ENCODE measurements at regions not wholly inside any gene's neighbourhood (a gene's known extent, or its start where the extent isn't known, plus 50 kb on each side); places are given as distances from the start of the nearest gene placed in this dataset.

GRCh38 chr9:20135119-20135697 is 346.4 kb upstream of the SLC24A2 start:
- TF ChIP-seq ZNF274 (IDR thresholded peaks at IDR 0.05; ENCODE audit: low read depth, low read length) (no peak), SUZ12 (IDR thresholded peaks at IDR 0.05; ENCODE audit: extremely low read depth, insufficient read depth, insufficient read length) (no peak)
